PC-3 (cell line): ENCODE measurements at regions not wholly inside any gene's neighbourhood (a gene's known extent, or its start where the extent isn't known, plus 50 kb on each side); places are given as distances from the start of the nearest gene placed in this dataset.

Experiments
- ATAC-seq: fragments of 200-7000 bp; cut with Tn5 transposase; 2 replicates; pipeline ENCODE4 v1.9.1; 2020; ENCODE audit warnings: mild to moderate bottlenecking, moderate library complexity
- BruUV-seq: library from RNA; stranded (reverse); fragments of 400-500 nt; replicated peaks from 2 replicates; lab custom pipeline; 2021; lab: Mats Ljungman, UMichigan
- CTCF ChIA-PET: fragments of 300-600 bp; sonication (Branson Sonifier 250); formaldehyde crosslinking; loops from one replicate; lab custom pipeline; 2022; ENCODE audit warnings: antibody characterized with exemption; lab: Charles Lee
- POLR2A ChIA-PET: fragments of 300-600 bp; sonication (Branson Sonifier 250); formaldehyde crosslinking; loops from one replicate; lab custom pipeline; 2022; ENCODE audit warnings: antibody characterized with exemption; ENCODE audit not compliant: unreplicated experiment; lab: Charles Lee
- DNase-seq: peaks from one replicate; pipeline ENCODE4 v3.0.0-alpha.2; 2015
- H2AFZ ChIP-seq: fragments of 300-600 bp; sonication (generic); 2 replicates; pipeline ENCODE4 v1.6.0; 2016; ENCODE audit warnings: antibody characterized with exemption, low read length
- H3F3A ChIP-seq: fragments of 300-600 bp; sonication (generic); one replicate; pipeline ENCODE4 v1.6.0; 2017; ENCODE audit warnings: antibody characterized with exemption, low read length, control low read depth, mild to moderate bottlenecking; ENCODE audit not compliant: unreplicated experiment
- H3K27ac ChIP-seq: fragments of 300-600 bp; sonication (generic); 2 replicates; pipeline ENCODE4 v1.5.1; 2016; ENCODE audit warnings: mild to moderate bottlenecking, low read length
- H3K27me3 ChIP-seq: fragments of 300-600 bp; sonication (generic); 2 replicates; pipeline ENCODE4 v1.6.1; 2016; ENCODE audit warnings: low read length, mixed read lengths
- H3K36me3 ChIP-seq: fragments of 300-600 bp; sonication (generic); 2 replicates; pipeline ENCODE4 v1.6.1; 2016; ENCODE audit warnings: low read depth, mixed run types, low read length, mixed read lengths
- H3K4me1 ChIP-seq: fragments of 300-600 bp; sonication (generic); 2 replicates; pipeline ENCODE4 v1.5.1; 2016; ENCODE audit warnings: low read length; ENCODE audit not compliant: insufficient read depth
- H3K4me2 ChIP-seq: fragments of 300-600 bp; sonication (generic); 2 replicates; pipeline ENCODE4 v1.6.0; 2016; ENCODE audit warnings: low read length
- H3K4me3 ChIP-seq: fragments of 300-600 bp; sonication (generic); 2 replicates; pipeline ENCODE4 v1.5.1; 2016; ENCODE audit warnings: mild to moderate bottlenecking, low read length, mixed read lengths
- H3K79me2 ChIP-seq: fragments of 300-600 bp; sonication (generic); 2 replicates; pipeline ENCODE4 v1.6.1; 2017; ENCODE audit warnings: low read length, mixed read lengths
- H3K9ac ChIP-seq: fragments of 300-600 bp; sonication (generic); 2 replicates; pipeline ENCODE4 v1.6.0; 2016; ENCODE audit warnings: mild to moderate bottlenecking, low read length
- H3K9me2 ChIP-seq: fragments of 300-600 bp; sonication (generic); replicated peaks from 2 replicates; pipeline ENCODE4 v1.6.1; 2016; ENCODE audit warnings: mixed run types, low read length, mixed read lengths
- H3K9me3 ChIP-seq: fragments of 300-600 bp; sonication (generic); 2 replicates; pipeline ENCODE4 v1.6.1; 2016; ENCODE audit warnings: low read length, mixed read lengths
- H4K20me1 ChIP-seq: fragments of 300-600 bp; sonication (generic); 2 replicates; pipeline ENCODE4 v1.6.1; 2016; ENCODE audit warnings: low read length, mixed read lengths
- EZH2 ChIP-seq: fragments of 300-600 bp; sonication (generic); IDR thresholded peaks from one replicate; pipeline ENCODE4 v1.6.1; 2017; ENCODE audit warnings: antibody characterized with exemption, mild to moderate bottlenecking, low read length; ENCODE audit not compliant: unreplicated experiment
- EZH2phosphoT487 ChIP-seq: fragments of 300-600 bp; sonication (generic); IDR thresholded peaks from 2 replicates; pipeline ENCODE4 v1.6.1; 2018; ENCODE audit warnings: mild to moderate bottlenecking, antibody characterized with exemption, low read length, borderline replicate concordance
- intact Hi-C: fragments of 100-400 bp; cut with micrococcal nuclease; formaldehyde crosslinking; loops from 2 replicates; pipeline ENCODE4 v1.9.0; 2023
- TF ChIP-seq, protein P1 (sequence below): fragments of 300-600 bp; sonication (generic); conservative IDR thresholded peaks from 2 replicates; pipeline ENCODE4 v1.5.1; 2017; ENCODE audit warnings: antibody characterized with exemption, low read depth, mild to moderate bottlenecking, low read length

DNA sequence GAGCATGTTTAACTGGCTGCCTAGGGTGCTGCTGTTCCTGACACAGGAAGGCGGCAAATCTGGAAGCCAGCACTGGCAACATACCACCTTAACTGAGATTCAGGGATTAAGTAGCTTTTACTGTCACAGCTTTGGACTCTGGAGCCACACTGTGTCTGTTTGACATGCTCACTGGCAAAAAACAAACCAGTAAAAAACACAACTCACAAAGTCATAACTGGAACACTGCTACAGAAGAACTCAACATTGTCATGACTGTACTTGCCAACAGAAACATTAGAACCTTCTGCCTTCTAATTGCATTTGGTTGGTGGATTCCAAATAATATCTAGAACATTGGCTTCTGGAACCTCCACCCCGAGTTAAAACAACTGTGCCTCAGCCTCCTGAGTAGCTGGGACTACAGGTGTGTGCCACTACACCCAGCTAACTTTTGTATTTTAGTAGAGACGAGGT, 117.6 kb downstream of the TTC6 start:
- no peak overlapping the region for H3K4me2 ChIP-seq
- no peaks in the 10 kb centered on the region for H3K79me2 ChIP-seq
- no peak for ATAC-seq
- ChIA-PET POLR2A (interaction anchor here (0.6 kb wide), 1 partner anchor 437 kb away, joined by 6 read pairs; no protein-coding TSS in a partner anchor), CTCF (no interaction called here)
- intact Hi-C loops, result no loop called here
- no peak overlapping the region for H3K9ac ChIP-seq
- no peaks in the 10 kb centered on the region for H3K36me3 ChIP-seq
- no peaks in the 10 kb centered on the region for H3F3A ChIP-seq
- H3K27me3 ChIP-seq, result no peaks in the 10 kb centered on the region
- 0 out of 2 replicates have a peak, but pooled peaks cover 7% of the 10 kb centered on the region for H3K4me1 ChIP-seq
- H3K9me2 ChIP-seq, result no peaks in the 10 kb centered on the region
- no peak overlapping the region for H2AFZ ChIP-seq
- no peak for DNase-seq
- TF ChIP-seq EZH2 (no peak), EZH2phosphoT487 (no peak)
- TF ChIP-seq, protein P1, sequence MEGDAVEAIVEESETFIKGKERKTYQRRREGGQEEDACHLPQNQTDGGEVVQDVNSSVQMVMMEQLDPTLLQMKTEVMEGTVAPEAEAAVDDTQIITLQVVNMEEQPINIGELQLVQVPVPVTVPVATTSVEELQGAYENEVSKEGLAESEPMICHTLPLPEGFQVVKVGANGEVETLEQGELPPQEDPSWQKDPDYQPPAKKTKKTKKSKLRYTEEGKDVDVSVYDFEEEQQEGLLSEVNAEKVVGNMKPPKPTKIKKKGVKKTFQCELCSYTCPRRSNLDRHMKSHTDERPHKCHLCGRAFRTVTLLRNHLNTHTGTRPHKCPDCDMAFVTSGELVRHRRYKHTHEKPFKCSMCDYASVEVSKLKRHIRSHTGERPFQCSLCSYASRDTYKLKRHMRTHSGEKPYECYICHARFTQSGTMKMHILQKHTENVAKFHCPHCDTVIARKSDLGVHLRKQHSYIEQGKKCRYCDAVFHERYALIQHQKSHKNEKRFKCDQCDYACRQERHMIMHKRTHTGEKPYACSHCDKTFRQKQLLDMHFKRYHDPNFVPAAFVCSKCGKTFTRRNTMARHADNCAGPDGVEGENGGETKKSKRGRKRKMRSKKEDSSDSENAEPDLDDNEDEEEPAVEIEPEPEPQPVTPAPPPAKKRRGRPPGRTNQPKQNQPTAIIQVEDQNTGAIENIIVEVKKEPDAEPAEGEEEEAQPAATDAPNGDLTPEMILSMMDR, result no peak
- H4K20me1 ChIP-seq, result no peaks in the 10 kb centered on the region
- no peak overlapping the region for H3K27ac ChIP-seq
- H3K4me3 ChIP-seq, result no peak overlapping the region
- no TSS peak for BruUV-seq
- H3K9me3 ChIP-seq, result no peaks in the 10 kb centered on the region

DNA sequence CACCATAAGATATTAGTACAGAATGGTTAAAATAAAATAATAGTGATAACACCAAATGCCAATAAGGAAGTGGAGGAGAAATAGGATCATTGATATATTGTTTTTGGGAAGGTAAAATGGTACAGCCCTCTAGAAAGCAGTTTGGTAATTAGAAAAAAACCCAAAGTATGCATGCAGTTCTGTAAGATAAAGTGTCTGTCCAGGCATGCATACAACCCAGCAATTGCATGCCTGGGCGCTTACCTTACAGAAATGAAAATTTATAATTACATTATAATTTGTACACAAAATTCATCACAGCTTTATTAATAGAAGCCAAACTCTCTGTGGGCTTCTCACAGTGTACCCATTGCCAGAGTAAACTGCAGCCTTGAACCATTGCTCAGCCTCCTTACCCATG, 124.7 kb downstream of the TTC6 start:
- Histone ChIP-seq H3K27me3 (no peaks in the 10 kb centered on the region), H3K4me3 (no peak overlapping the region), H3K4me1 (no peaks in the 10 kb centered on the region), H3K9me3 (no peaks in the 10 kb centered on the region), H2AFZ (no peak overlapping the region), H3K79me2 (no peaks in the 10 kb centered on the region), H3K9ac (no peak overlapping the region), H3K27ac (no peak overlapping the region), H3F3A (no peaks in the 10 kb centered on the region), H4K20me1 (no peaks in the 10 kb centered on the region), H3K9me2 (no peaks in the 10 kb centered on the region), H3K36me3 (no peaks in the 10 kb centered on the region), H3K4me2 (no peak overlapping the region)
- no peak for ATAC-seq
- ChIA-PET CTCF (no interaction called here), POLR2A (no interaction called here)
- no peak for TF ChIP-seq EZH2
- TF ChIP-seq EZH2phosphoT487, result no peak
- TF ChIP-seq, protein P1, result no peak
- no peak for DNase-seq
- intact Hi-C loops, result no loop called here
- no TSS peak for BruUV-seq

DNA sequence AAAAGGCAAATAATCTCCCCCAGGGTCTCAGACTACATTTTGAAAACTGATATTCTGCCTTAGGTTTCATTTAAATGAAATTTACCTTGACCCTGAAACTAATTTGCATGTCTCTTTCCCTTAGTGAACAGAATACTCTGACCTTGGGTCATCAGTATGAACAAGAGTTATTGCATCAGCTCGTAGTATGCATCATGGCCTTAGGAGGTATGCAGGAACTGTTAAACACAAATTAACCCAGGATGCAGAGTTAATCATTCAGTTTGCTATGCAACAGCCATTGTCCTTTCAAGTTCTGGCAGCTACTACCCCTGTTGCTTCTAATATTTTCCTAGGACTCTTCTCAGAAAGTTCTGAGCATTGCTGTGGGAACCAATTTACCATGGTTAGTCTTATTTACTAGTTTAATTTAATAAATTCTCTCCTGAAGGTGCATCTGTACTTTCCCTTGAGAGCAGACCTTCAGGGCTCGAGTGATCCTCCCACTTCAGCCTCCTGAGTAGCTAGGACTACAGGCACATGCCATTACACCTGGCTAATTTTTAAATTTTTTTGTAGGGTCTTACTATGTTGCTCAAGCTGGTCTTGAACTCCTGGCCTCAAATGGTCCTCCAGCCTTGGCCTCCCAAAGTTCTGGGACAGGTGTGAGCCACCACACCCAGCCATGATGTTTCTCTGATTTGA, 126.7 kb downstream of the TTC6 start:
- intact Hi-C loops, result no loop called here
- H3K4me1 ChIP-seq, result no peaks in the 10 kb centered on the region
- H3K9ac ChIP-seq, result no peak overlapping the region
- H3K9me2 ChIP-seq, result no peaks in the 10 kb centered on the region
- ChIA-PET POLR2A (no interaction called here), CTCF (no interaction called here)
- no peak overlapping the region for H2AFZ ChIP-seq
- H4K20me1 ChIP-seq, result no peaks in the 10 kb centered on the region
- no peak for DNase-seq
- no peaks in the 10 kb centered on the region for H3K36me3 ChIP-seq
- BruUV-seq, result no TSS peak
- no peaks in the 10 kb centered on the region for H3K9me3 ChIP-seq
- H3K27ac ChIP-seq, result no peak overlapping the region
- no peak for ATAC-seq
- no peaks in the 10 kb centered on the region for H3K79me2 ChIP-seq
- H3K27me3 ChIP-seq, result no peaks in the 10 kb centered on the region
- TF ChIP-seq EZH2 (no peak), EZH2phosphoT487 (no peak)
- TF ChIP-seq, protein P1, result no peak
- no peak overlapping the region for H3K4me3 ChIP-seq
- no peaks in the 10 kb centered on the region for H3F3A ChIP-seq
- no peak overlapping the region for H3K4me2 ChIP-seq
